Nephron progenitor cell (in vitro differentiated cells): ENCODE measurements at regions not wholly inside any gene's neighbourhood (a gene's known extent, or its start where the extent isn't known, plus 50 kb on each side); places are given as distances from the start of the nearest gene placed in this dataset.
"Not testable (repeated sequence)": the region's sequence is repeated elsewhere in the genome, so short reads cannot be mapped to it uniquely, and the experiment has no call there.

Source experiments
- DNase-seq: peaks from one replicate; pipeline ENCODE4 v3.0.0; 2021
- H3K27ac Mint-ChIP-seq: 2 replicates; pipeline ENCODE4 v1.8.0; 2021; ENCODE audit warnings: mild to moderate bottlenecking, moderate library complexity, mixed read lengths
- H3K27me3 Mint-ChIP-seq: 2 replicates; pipeline ENCODE4 v1.8.0; 2021; ENCODE audit warnings: mild to moderate bottlenecking, low read depth, mixed read lengths; ENCODE audit not compliant: poor library complexity
- H3K36me3 Mint-ChIP-seq: 2 replicates; pipeline ENCODE4 v1.8.0; 2021; ENCODE audit warnings: low read depth, mixed read lengths
- H3K4me1 Mint-ChIP-seq: 2 replicates; pipeline ENCODE4 v1.8.0; 2021; ENCODE audit warnings: mixed read lengths
- H3K4me3 Mint-ChIP-seq: 2 replicates; pipeline ENCODE4 v1.8.0; 2021; ENCODE audit warnings: mild to moderate bottlenecking, moderate library complexity, mixed read lengths
- H3K9me3 Mint-ChIP-seq: 2 replicates; pipeline ENCODE4 v1.8.0; 2021; ENCODE audit warnings: mild to moderate bottlenecking, moderate library complexity, mixed read lengths
- TF ChIP-seq, protein P1 (sequence below): fragments of 200-600 bp; sonication (generic); IDR thresholded peaks from 2 replicates; pipeline ENCODE4 v1.5.0; 2021; ENCODE audit warnings: antibody characterized with exemption

GRCh38 chr1:112828716-112829115, 113.6 kb upstream of the PPM1J start:
- Mint-ChIP-seq H3K27ac (no peak overlapping the region), H3K27me3 (peaks cover 14% of the 10 kb centered on the region), H3K4me3 (no peak overlapping the region), H3K36me3 (no peaks in the 10 kb centered on the region), H3K4me1 (peaks cover 5% of the 10 kb centered on the region), H3K9me3 (peaks cover 7% of the 10 kb centered on the region)
- TF ChIP-seq, protein P1, sequence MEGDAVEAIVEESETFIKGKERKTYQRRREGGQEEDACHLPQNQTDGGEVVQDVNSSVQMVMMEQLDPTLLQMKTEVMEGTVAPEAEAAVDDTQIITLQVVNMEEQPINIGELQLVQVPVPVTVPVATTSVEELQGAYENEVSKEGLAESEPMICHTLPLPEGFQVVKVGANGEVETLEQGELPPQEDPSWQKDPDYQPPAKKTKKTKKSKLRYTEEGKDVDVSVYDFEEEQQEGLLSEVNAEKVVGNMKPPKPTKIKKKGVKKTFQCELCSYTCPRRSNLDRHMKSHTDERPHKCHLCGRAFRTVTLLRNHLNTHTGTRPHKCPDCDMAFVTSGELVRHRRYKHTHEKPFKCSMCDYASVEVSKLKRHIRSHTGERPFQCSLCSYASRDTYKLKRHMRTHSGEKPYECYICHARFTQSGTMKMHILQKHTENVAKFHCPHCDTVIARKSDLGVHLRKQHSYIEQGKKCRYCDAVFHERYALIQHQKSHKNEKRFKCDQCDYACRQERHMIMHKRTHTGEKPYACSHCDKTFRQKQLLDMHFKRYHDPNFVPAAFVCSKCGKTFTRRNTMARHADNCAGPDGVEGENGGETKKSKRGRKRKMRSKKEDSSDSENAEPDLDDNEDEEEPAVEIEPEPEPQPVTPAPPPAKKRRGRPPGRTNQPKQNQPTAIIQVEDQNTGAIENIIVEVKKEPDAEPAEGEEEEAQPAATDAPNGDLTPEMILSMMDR: no peak
- no peak for DNase-seq

DNA sequence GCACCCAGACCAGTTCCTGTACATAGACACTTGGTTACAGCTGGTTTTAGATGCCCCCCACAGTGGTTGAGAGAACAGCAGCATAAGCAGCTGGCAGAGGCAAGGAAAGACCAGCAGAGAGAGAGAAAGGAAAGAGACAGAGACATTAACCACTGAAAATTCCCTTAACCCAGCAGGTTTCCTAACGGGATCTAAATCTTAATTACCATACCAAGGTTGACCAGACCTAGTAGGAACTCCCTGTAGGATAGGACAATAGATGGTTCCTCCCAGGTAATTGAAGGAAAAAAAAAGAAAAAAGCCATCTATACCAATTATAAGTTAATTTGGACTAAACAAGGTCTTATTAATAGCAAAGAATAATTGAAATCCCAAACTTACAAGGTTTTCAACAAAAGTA, 112.3 kb upstream of the PPM1J start:
- peaks cover 13% of the 10 kb centered on the region for H3K27me3 Mint-ChIP-seq
- DNase-seq, H3K4me3 Mint-ChIP-seq, H3K9me3 Mint-ChIP-seq, H3K36me3 Mint-ChIP-seq, H3K4me1 Mint-ChIP-seq, H3K27ac Mint-ChIP-seq: not testable (repeated sequence)

GRCh38 chr1:112826217-112826944, 111.2 kb upstream of the PPM1J start:
- Mint-ChIP-seq H3K27ac (no peak overlapping the region), H3K4me1 (peaks cover 5% of the 10 kb centered on the region), H3K36me3 (no peaks in the 10 kb centered on the region), H3K9me3 (no peaks in the 10 kb centered on the region), H3K4me3 (no peak overlapping the region), H3K27me3 (peaks cover 11% of the 10 kb centered on the region)
- no peak for DNase-seq
- TF ChIP-seq, protein P1: no peak

DNA sequence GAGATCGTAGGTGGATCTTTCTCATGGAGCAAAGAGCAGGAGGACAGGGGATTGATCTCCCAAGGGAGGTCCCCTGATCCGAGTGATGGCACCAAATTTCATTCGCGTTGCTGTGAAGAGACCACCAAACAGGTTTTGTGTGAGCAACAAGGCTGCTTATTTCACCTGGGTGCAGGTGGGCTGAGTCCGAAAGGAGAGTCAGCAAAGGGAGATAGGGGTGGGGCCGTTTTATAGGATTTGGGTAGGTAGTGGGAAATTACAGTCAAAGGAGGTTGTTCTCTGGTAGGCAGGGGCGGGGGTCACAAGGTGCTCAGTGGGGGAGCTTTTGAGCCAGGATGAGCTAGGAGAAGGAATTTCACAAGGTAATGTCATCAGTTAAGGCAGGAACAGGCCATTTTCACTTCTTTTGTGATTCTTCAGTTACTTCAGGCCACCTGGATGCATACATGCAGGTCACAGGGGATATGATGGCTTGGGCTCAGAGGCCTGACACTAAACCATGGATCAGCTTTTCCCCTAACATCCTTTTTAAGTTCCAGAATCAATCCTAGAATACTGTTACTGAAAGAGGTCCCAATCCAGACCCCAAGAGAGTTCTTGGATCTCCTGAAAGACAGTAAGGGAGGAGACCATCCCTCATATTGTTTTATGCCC, 110.6 kb upstream of the PPM1J start:
- peaks cover 11% of the 10 kb centered on the region for H3K27me3 Mint-ChIP-seq
- H3K4me1 Mint-ChIP-seq, H3K27ac Mint-ChIP-seq, H3K4me3 Mint-ChIP-seq, DNase-seq, H3K36me3 Mint-ChIP-seq, H3K9me3 Mint-ChIP-seq: not testable (repeated sequence)

GRCh38 chr1:112825075-112825474, 109.9 kb upstream of the PPM1J start:
- H3K36me3 Mint-ChIP-seq, H3K9me3 Mint-ChIP-seq, H3K4me1 Mint-ChIP-seq, H3K27ac Mint-ChIP-seq, DNase-seq, H3K4me3 Mint-ChIP-seq: not testable (repeated sequence)
- peaks cover 11% of the 10 kb centered on the region for H3K27me3 Mint-ChIP-seq

DNA sequence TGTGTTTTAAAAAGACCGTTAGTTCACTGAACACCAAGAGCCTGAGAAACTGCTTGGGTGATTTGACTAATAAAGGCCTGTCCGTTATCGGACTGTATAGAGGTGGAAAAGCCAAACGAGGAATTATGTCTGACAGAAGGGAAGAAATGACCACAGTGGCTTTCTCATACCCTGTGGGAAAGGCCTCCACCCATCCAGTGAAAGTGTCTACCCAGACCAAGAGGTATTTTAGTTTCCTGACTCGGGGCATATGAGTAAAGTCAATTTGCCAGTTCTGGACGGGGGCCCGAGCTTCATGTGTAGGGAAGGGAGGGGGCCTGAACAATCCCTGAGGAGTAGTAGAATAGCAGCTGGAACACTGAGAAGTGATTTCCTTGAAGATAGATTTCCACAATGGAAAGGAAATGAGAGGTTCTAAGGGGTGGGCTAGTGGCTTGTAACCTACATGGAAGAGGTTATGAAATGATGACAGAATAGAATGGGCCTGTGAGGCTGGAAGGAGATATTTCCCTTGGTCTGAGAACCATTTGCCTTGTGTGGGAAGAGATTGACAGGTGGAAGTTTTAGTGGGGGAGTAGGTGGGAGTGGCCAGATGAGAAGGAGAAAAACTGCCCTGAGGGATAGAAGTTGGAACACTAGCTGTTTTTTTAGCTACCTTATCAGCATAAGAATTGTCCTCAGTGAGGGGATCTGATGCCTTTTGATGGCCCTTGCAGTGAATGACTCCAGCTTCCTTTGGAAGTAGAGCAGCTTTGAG, 106.4 kb upstream of the PPM1J start:
- H3K27ac Mint-ChIP-seq, H3K9me3 Mint-ChIP-seq, H3K36me3 Mint-ChIP-seq, H3K27me3 Mint-ChIP-seq, H3K4me3 Mint-ChIP-seq, DNase-seq: not testable (repeated sequence)
- peaks cover 25% of the 10 kb centered on the region for H3K4me1 Mint-ChIP-seq

DNA sequence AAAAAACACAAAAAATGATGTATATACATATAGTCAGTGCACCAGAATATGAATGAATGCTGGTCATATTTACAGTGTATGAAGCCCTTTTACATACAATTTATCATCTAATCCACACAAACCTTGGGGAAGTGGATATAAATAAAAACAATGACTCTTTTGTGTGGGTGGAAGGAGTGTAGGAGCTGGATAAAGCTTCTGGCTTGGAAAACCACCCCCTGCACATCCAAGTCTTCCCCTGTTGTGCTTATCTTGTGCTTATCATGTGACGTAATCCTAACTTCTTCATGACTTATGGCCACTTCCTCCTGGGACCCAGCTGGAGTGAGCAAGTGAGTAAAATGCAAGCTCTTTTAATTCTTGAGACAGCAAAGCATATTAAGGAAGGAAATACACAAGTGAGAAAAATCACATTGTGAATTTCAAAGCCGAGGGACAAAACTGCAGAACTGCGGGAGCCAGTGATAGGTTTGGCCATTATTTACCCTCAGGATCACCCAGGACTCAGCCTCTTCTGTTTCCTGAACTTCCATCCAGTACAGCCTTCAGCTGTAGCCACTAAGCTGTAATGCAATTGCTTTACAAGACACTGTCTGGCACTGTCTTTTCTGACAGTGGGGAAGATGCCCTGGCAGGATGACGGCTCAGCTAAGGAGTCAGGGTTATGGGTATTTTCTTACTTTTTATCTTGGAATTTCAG, 104.0 kb upstream of the PPM1J start:
- TF ChIP-seq, protein P1: no peak
- no peaks in the 10 kb centered on the region for H3K27me3 Mint-ChIP-seq
- H3K9me3 Mint-ChIP-seq: no peaks in the 10 kb centered on the region
- H3K4me3 Mint-ChIP-seq: no peak overlapping the region
- peak overlapping the region; percentile 49 for H3K27ac Mint-ChIP-seq
- no peak for DNase-seq
- no peaks in the 10 kb centered on the region for H3K36me3 Mint-ChIP-seq
- H3K4me1 Mint-ChIP-seq: peaks cover 32% of the 10 kb centered on the region
